CD4-positive, alpha-beta T cell (primary cell): ENCODE measurements at regions not wholly inside any gene's neighbourhood (a gene's known extent, or its start where the extent isn't known, plus 50 kb on each side); places are given as distances from the start of the nearest gene placed in this dataset.

Source experiments
- ATAC-seq: fragments of 200-7000 bp; cut with Tn5 transposase; one replicate; pipeline ENCODE4 v1.10.0; 2022; ENCODE audit warnings: mild to moderate bottlenecking; ENCODE audit not compliant: poor library complexity
- CTCF ChIA-PET: fragments of 350-600 bp; sonication (Branson Sonifier 250); formaldehyde crosslinking; loops from one replicate; lab custom pipeline; 2021; ENCODE audit warnings: antibody characterized with exemption, inconsistent platforms; lab: Charles Lee
- POLR2A ChIA-PET: fragments of 350-600 bp; sonication (Branson Sonifier 250); formaldehyde crosslinking; loops from one replicate; lab custom pipeline; 2021; ENCODE audit warnings: antibody characterized with exemption, inconsistent platforms; lab: Charles Lee
- DNase-seq, 14 experiments: peaks; one replicate each; pipeline ENCODE4 v3.0.0-alpha.2; 2013 to 2020; ENCODE audit warnings: mixed read lengths in 2 of 14
- H3K27ac ChIP-seq, 2 donors: one replicate each; pipeline versions ENCODE4 v1.5.1 to v1.7.0; 2013; ENCODE audit warnings: low read length in 2 of 2, low read depth in 1 of 2, mild to moderate bottlenecking in 1 of 2
- H3K27me3 ChIP-seq, 2 experiments: 1 replicate in 1 of 2; 2 replicates in 1 of 2; pipeline versions ENCODE4 v1.6.1 to v1.7.0; 2013; ENCODE audit warnings: low read length in 2 of 2, control low read depth in 1 of 2, mild to moderate bottlenecking in 1 of 2, moderate library complexity in 1 of 2; ENCODE audit not compliant: insufficient read depth in 2 of 2, control insufficient read depth in 1 of 2
- H3K36me3 ChIP-seq: one replicate; pipeline ENCODE4 v1.6.1; 2013; ENCODE audit warnings: low read length, control low read depth; ENCODE audit not compliant: insufficient read depth
- H3K4me1 ChIP-seq: one replicate; pipeline ENCODE4 v1.6.1; 2013; ENCODE audit warnings: low read length, control low read depth; ENCODE audit not compliant: insufficient read depth
- H3K4me3 ChIP-seq: one replicate; pipeline ENCODE4 v1.5.1; 2013; ENCODE audit warnings: mild to moderate bottlenecking, low read length, moderate library complexity
- H3K9me3 ChIP-seq, 2 experiments: 1 replicate in 1 of 2; 2 replicates in 1 of 2; pipeline versions ENCODE4 v1.6.1 to v1.7.0; 2013; ENCODE audit warnings: low read length in 2 of 2, mild to moderate bottlenecking in 2 of 2, control low read depth in 1 of 2, moderate library complexity in 1 of 2; ENCODE audit not compliant: control insufficient read depth in 1 of 2, insufficient read depth in 1 of 2
- H3K27ac Mint-ChIP-seq: one replicate; pipeline ENCODE4 v1.8.0; 2020; ENCODE audit warnings: mixed read lengths
- H3K27me3 Mint-ChIP-seq: one replicate; pipeline ENCODE4 v1.8.0; 2021; ENCODE audit warnings: mixed read lengths
- H3K36me3 Mint-ChIP-seq: one replicate; pipeline ENCODE4 v1.8.0; 2021; ENCODE audit warnings: low read depth, mixed read lengths
- H3K4me1 Mint-ChIP-seq: one replicate; pipeline ENCODE4 v1.8.0; 2021; ENCODE audit warnings: low read depth, mixed read lengths
- H3K4me3 Mint-ChIP-seq: one replicate; pipeline ENCODE4 v1.8.0; 2020; ENCODE audit warnings: mild to moderate bottlenecking, mixed read lengths
- H3K9me3 Mint-ChIP-seq: one replicate; pipeline ENCODE4 v1.8.0; 2020; ENCODE audit warnings: mixed read lengths
- CTCF ChIP-seq: fragments of 200-600 bp; IDR thresholded peaks from one replicate; pipeline ENCODE4 v1.8.0; 2022; ENCODE audit warnings: antibody characterized with exemption, mild to moderate bottlenecking
- intact Hi-C, 2 experiments: fragments of 100-400 bp; cut with DNase I in 1 of 2; cut with micrococcal nuclease in 1 of 2; formaldehyde crosslinking; loops; one replicate each; pipeline versions ENCODE4 v1.15.1 to v1.9.0; 2023 to 2025; cut with DNase I, micrococcal nuclease

- H3K36me3 ChIP-seq = no peaks in the 10 kb centered on the region
- H3K4me1 ChIP-seq = peaks cover 6% of the 10 kb centered on the region
- H3K36me3 Mint-ChIP-seq = peaks cover 6% of the 10 kb centered on the region
- H3K27me3 Mint-ChIP-seq = peaks cover 9% of the 10 kb centered on the region
- H3K9me3 ChIP-seq = no peaks in the 10 kb centered on the region
- CTCF ChIA-PET = interaction anchor here (1.0 kb wide), 1 partner anchor 18 kb away, joined by 3 read pairs; no protein-coding TSS in a partner anchor
- no peak overlapping the region for H3K4me3 Mint-ChIP-seq
- no peak for DNase-seq
- H3K9me3 Mint-ChIP-seq = no peaks in the 10 kb centered on the region
- H3K4me1 Mint-ChIP-seq = peaks cover 16% of the 10 kb centered on the region
- POLR2A ChIA-PET = no interaction called here
- no peaks in the 10 kb centered on the region for H3K27me3 ChIP-seq
- H3K27ac Mint-ChIP-seq = no peak overlapping the region
- no peak overlapping the region for H3K4me3 ChIP-seq
- no peak for ATAC-seq
- intact Hi-C loops = no loop called here
- no peak overlapping the region for H3K27ac ChIP-seq
- TF ChIP-seq CTCF = no peak
Observed at GRCh38 chr4:128556756-128557155, 252.7 kb upstream of the JADE1 start.

GRCh38 chr4:128553686-128554515 lies 255.6 kb upstream of the JADE1 start:
- peaks cover 16% of the 10 kb centered on the region for H3K4me1 Mint-ChIP-seq
- Histone ChIP-seq H3K4me3 (peak overlapping the region; percentile 68), H3K27ac (no peak overlapping the region), H3K36me3 (no peaks in the 10 kb centered on the region), H3K27me3 (no peaks in the 10 kb centered on the region), H3K9me3 (no peaks in the 10 kb centered on the region), H3K4me1 (peaks cover 6% of the 10 kb centered on the region)
- CTCF ChIA-PET = interaction anchor here (0.6 to 2.6 kb wide), 4 partner anchors 16 to 788 kb away, joined by 3 to 7 read pairs (median 3); no protein-coding TSS in a partner anchor
- ATAC-seq (no peak), DNase-seq (no peak)
- peaks cover 6% of the 10 kb centered on the region for H3K36me3 Mint-ChIP-seq
- intact Hi-C loops = no loop called here
- H3K9me3 Mint-ChIP-seq = no peaks in the 10 kb centered on the region
- H3K27me3 Mint-ChIP-seq = peaks cover 9% of the 10 kb centered on the region
- H3K4me3 Mint-ChIP-seq = peak overlapping the region; percentile 97
- no peak for TF ChIP-seq CTCF
- peak overlapping the region; percentile 70 for H3K27ac Mint-ChIP-seq
- POLR2A ChIA-PET = interaction anchor here (0.8 to 1.7 kb wide), 2 partner anchors 256 to 539 kb away, joined by 3 to 7 read pairs; partner anchors contain the start of genes JADE1 and SCLT1

- peaks cover 9% of the 10 kb centered on the region for H3K27me3 Mint-ChIP-seq
- no peak for TF ChIP-seq CTCF
- ATAC-seq = no peak
- intact Hi-C loops = no loop called here
- no peaks in the 10 kb centered on the region for H3K9me3 Mint-ChIP-seq
- H3K4me3 Mint-ChIP-seq = peak overlapping the region; percentile 97
- peak overlapping the region; percentile 68 for H3K4me3 ChIP-seq
- no peaks in the 10 kb centered on the region for H3K9me3 ChIP-seq
- H3K27ac Mint-ChIP-seq = no peak overlapping the region
- peaks cover 16% of the 10 kb centered on the region for H3K4me1 Mint-ChIP-seq
- POLR2A ChIA-PET = interaction anchor here (1.7 kb wide), 1 partner anchor 257 kb away, joined by 7 read pairs; the partner anchor contains the start of gene JADE1
- CTCF ChIA-PET = interaction anchor here (1.1 to 2.6 kb wide), 2 partner anchors 8 to 15 kb away, joined by 3 to 7 read pairs; no protein-coding TSS in a partner anchor
- no peak overlapping the region for H3K27ac ChIP-seq
- peaks cover 6% of the 10 kb centered on the region for H3K36me3 Mint-ChIP-seq
- H3K4me1 ChIP-seq = peaks cover 6% of the 10 kb centered on the region
- H3K27me3 ChIP-seq = no peaks in the 10 kb centered on the region
- no peak for DNase-seq
- H3K36me3 ChIP-seq = no peaks in the 10 kb centered on the region
Observed at GRCh38 chr4:128552586-128552907, 257.0 kb upstream of the JADE1 start.
